PC-9 (cell line): ENCODE measurements at regions not wholly inside any gene's neighbourhood (a gene's known extent, or its start where the extent isn't known, plus 50 kb on each side); places are given as distances from the start of the nearest gene placed in this dataset.

Experiments
- BruUV-seq: library from RNA; stranded (reverse); fragments of 400-500 nt; replicated peaks from 2 replicates; lab custom pipeline; 2021; lab: Mats Ljungman, UMichigan
- CTCF ChIA-PET: fragments of 300-600 bp; sonication (Branson Sonifier 250); formaldehyde crosslinking; loops from one replicate; lab custom pipeline; 2022; ENCODE audit warnings: antibody characterized with exemption; lab: Charles Lee
- POLR2A ChIA-PET: fragments of 300-600 bp; sonication (Branson Sonifier 250); formaldehyde crosslinking; loops from one replicate; lab custom pipeline; 2022; ENCODE audit warnings: antibody characterized with exemption; ENCODE audit not compliant: unreplicated experiment; lab: Charles Lee
- DNase-seq, 2 experiments: peaks; one replicate each; pipeline versions ENCODE4 v3.0.0 to v3.0.0-alpha.2; 2015 to 2022; ENCODE audit warnings: mixed read lengths in 1 of 2
- H2AFZ ChIP-seq: fragments of 200-600 bp; sonication (generic); 2 replicates; pipeline ENCODE4 v1.8.1; 2017; ENCODE audit warnings: antibody characterized with exemption
- H3F3A ChIP-seq: fragments of 200-600 bp; sonication (generic); 2 replicates; pipeline ENCODE4 v1.8.1; 2017; ENCODE audit warnings: antibody characterized with exemption, mild to moderate bottlenecking, low read depth; ENCODE audit not compliant: insufficient read depth
- H3K27ac ChIP-seq: fragments of 200-600 bp; sonication (generic); 2 replicates; pipeline ENCODE4 v1.6.1; 2016; ENCODE audit warnings: mixed run types
- H3K27me3 ChIP-seq: fragments of 200-600 bp; sonication (generic); 2 replicates; pipeline ENCODE4 v1.6.1; 2016; ENCODE audit warnings: low read depth, mixed run types; ENCODE audit not compliant: insufficient read depth
- H3K36me3 ChIP-seq: fragments of 200-600 bp; sonication (generic); 2 replicates; pipeline ENCODE4 v1.6.1; 2016; ENCODE audit warnings: low read depth, mixed run types
- H3K4me1 ChIP-seq: fragments of 200-600 bp; sonication (generic); replicated peaks from 2 replicates; pipeline ENCODE4 v1.6.1; 2016; ENCODE audit warnings: mixed run types; ENCODE audit not compliant: insufficient read depth
- H3K4me2 ChIP-seq: fragments of 200-600 bp; sonication (generic); 2 replicates; pipeline ENCODE4 v1.6.1; 2017; ENCODE audit warnings: mixed run types
- H3K4me3 ChIP-seq: fragments of 200-600 bp; sonication (generic); 2 replicates; pipeline ENCODE4 v1.6.1; 2016; ENCODE audit warnings: mixed run types
- H3K79me2 ChIP-seq: fragments of 200-600 bp; sonication (generic); 2 replicates; pipeline ENCODE4 v1.6.1; 2017; ENCODE audit warnings: low read depth, mixed run types
- H3K9me2 ChIP-seq: fragments of 200-600 bp; sonication (generic); 2 replicates; pipeline ENCODE4 v1.8.1; 2017; ENCODE audit warnings: mild to moderate bottlenecking; ENCODE audit not compliant: insufficient read depth
- H3K9me3 ChIP-seq: fragments of 200-600 bp; sonication (generic); 2 replicates; pipeline ENCODE4 v1.8.1; 2016; ENCODE audit warnings: low read depth; ENCODE audit not compliant: insufficient read depth
- H4K20me1 ChIP-seq: fragments of 200-600 bp; sonication (generic); 2 replicates; pipeline ENCODE4 v1.8.1; 2017; ENCODE audit not compliant: insufficient read depth
- CTCF ChIP-seq: fragments of 200-600 bp; sonication (generic); conservative IDR thresholded peaks from 2 replicates; pipeline ENCODE4 v1.6.1; 2017; ENCODE audit warnings: mixed run types, antibody characterized with exemption, mild to moderate bottlenecking, moderate library complexity
- EZH2 ChIP-seq: fragments of 200-600 bp; sonication (generic); IDR thresholded peaks from 2 replicates; pipeline ENCODE4 v1.8.0; 2017; ENCODE audit warnings: antibody characterized with exemption, low read depth
- intact Hi-C: fragments of 100-400 bp; cut with micrococcal nuclease; formaldehyde crosslinking; loops from one replicate; pipeline ENCODE4 v1.10.0; 2022; ENCODE audit not compliant: unreplicated experiment

GRCh38 chr3:30122359-30122758, 484.0 kb upstream of the TGFBR2 start:
- no peaks in the 10 kb centered on the region for H3K27me3 ChIP-seq
- TF ChIP-seq CTCF (no peak), EZH2 (no peak)
- H3F3A ChIP-seq = no peaks in the 10 kb centered on the region
- no peaks in the 10 kb centered on the region for H3K9me3 ChIP-seq
- H3K4me3 ChIP-seq = no peak overlapping the region
- no peaks in the 10 kb centered on the region for H3K79me2 ChIP-seq
- no TSS peak for BruUV-seq
- intact Hi-C loops = no loop called here
- no peaks in the 10 kb centered on the region for H3K9me2 ChIP-seq
- DNase-seq = no peak
- H4K20me1 ChIP-seq = no peaks in the 10 kb centered on the region
- H3K27ac ChIP-seq = no peak overlapping the region
- H2AFZ ChIP-seq = no peak overlapping the region
- ChIA-PET CTCF (no interaction called here), POLR2A (no interaction called here)
- no peaks in the 10 kb centered on the region for H3K36me3 ChIP-seq
- H3K4me1 ChIP-seq = no peaks in the 10 kb centered on the region
- H3K4me2 ChIP-seq = no peak overlapping the region

GRCh38 chr3:30123224-30123623, 483.2 kb upstream of the TGFBR2 start:
- H3K4me2 ChIP-seq = no peak overlapping the region
- no peak for DNase-seq
- BruUV-seq = no TSS peak
- H3K4me1 ChIP-seq = no peaks in the 10 kb centered on the region
- TF ChIP-seq EZH2 (no peak), CTCF (no peak)
- H3K79me2 ChIP-seq = no peaks in the 10 kb centered on the region
- H3K9me3 ChIP-seq = no peaks in the 10 kb centered on the region
- no peak overlapping the region for H3K27ac ChIP-seq
- no peak overlapping the region for H2AFZ ChIP-seq
- no peak overlapping the region for H3K4me3 ChIP-seq
- ChIA-PET POLR2A (no interaction called here), CTCF (no interaction called here)
- H3F3A ChIP-seq = no peaks in the 10 kb centered on the region
- intact Hi-C loops = no loop called here
- H3K27me3 ChIP-seq = no peaks in the 10 kb centered on the region
- H3K36me3 ChIP-seq = no peaks in the 10 kb centered on the region
- H3K9me2 ChIP-seq = no peaks in the 10 kb centered on the region
- no peaks in the 10 kb centered on the region for H4K20me1 ChIP-seq

GRCh38 chr3:30123755-30124154, 482.6 kb upstream of the TGFBR2 start:
- Histone ChIP-seq H2AFZ (no peak overlapping the region), H4K20me1 (no peaks in the 10 kb centered on the region), H3K9me2 (no peaks in the 10 kb centered on the region), H3F3A (no peaks in the 10 kb centered on the region), H3K4me1 (no peaks in the 10 kb centered on the region), H3K27me3 (no peaks in the 10 kb centered on the region), H3K36me3 (no peaks in the 10 kb centered on the region), H3K4me3 (no peak overlapping the region), H3K9me3 (no peaks in the 10 kb centered on the region), H3K27ac (no peak overlapping the region), H3K4me2 (no peak overlapping the region), H3K79me2 (no peaks in the 10 kb centered on the region)
- no peak for DNase-seq
- ChIA-PET POLR2A (no interaction called here), CTCF (no interaction called here)
- BruUV-seq = no TSS peak
- intact Hi-C loops = no loop called here
- no peak for TF ChIP-seq CTCF
- no peak for TF ChIP-seq EZH2
